Activated T-cell treated with anti-CD3 and anti-CD28 coated beads, Interleukin-2, amount 50 U/mL, for 72 hours (primary cell): ENCODE measurements at regions not wholly inside any gene's neighbourhood (a gene's known extent, or its start where the extent isn't known, plus 50 kb on each side); places are given as distances from the start of the nearest gene placed in this dataset.
"Not testable (repeated sequence)": the region's sequence is repeated elsewhere in the genome, so short reads cannot be mapped to it uniquely, and the experiment has no call there.

Experiments used
- ATAC-seq, 2 donors: fragments of 150-1000 bp; cut with Tn5 transposase; replicated peaks in 1 of 2; 2 replicates each; pipeline ENCODE4 v1.10.0; 2021; ENCODE audit warnings: moderate library complexity in 2 of 2, mild to moderate bottlenecking in 1 of 2
- DNase-seq, 2 donors: peaks; one replicate each; pipeline ENCODE4 v3.0.0; 2021 to 2022; ENCODE audit warnings: mixed read lengths in 1 of 2
- H3K27ac Mint-ChIP-seq: one replicate; pipeline ENCODE4 v1.8.0; 2022; ENCODE audit warnings: mild to moderate bottlenecking, moderate library complexity, mixed read lengths
- H3K27me3 Mint-ChIP-seq: one replicate; pipeline ENCODE4 v1.8.0; 2022; ENCODE audit warnings: low read depth, mixed read lengths
- H3K36me3 Mint-ChIP-seq, 2 donors: one replicate each; pipeline ENCODE4 v1.8.0; 2022; ENCODE audit warnings: mixed read lengths in 2 of 2, mild to moderate bottlenecking in 1 of 2; ENCODE audit not compliant: insufficient read depth in 2 of 2
- H3K4me1 Mint-ChIP-seq: one replicate; pipeline ENCODE4 v1.8.0; 2022; ENCODE audit warnings: low read depth, mixed read lengths
- H3K4me3 Mint-ChIP-seq, 2 donors: one replicate each; pipeline ENCODE4 v1.8.0; 2022; ENCODE audit warnings: mild to moderate bottlenecking in 2 of 2, mixed read lengths in 2 of 2, moderate library complexity in 2 of 2
- H3K9me3 Mint-ChIP-seq, 2 donors: one replicate each; pipeline ENCODE4 v1.8.0; 2022; ENCODE audit warnings: mixed read lengths in 2 of 2

- H3K36me3 Mint-ChIP-seq, result no peaks in the 10 kb centered on the region
- ATAC-seq (no peak), DNase-seq (no peak)
- H3K27me3 Mint-ChIP-seq, result no peaks in the 10 kb centered on the region
- no peak overlapping the region for H3K27ac Mint-ChIP-seq
- no peak overlapping the region for H3K4me3 Mint-ChIP-seq
- H3K4me1 Mint-ChIP-seq, result no peaks in the 10 kb centered on the region
- no peaks in the 10 kb centered on the region for H3K9me3 Mint-ChIP-seq
Measured at GRCh38 chr14:85892251-85892650, 362.3 kb downstream of the FLRT2 start.

- ATAC-seq (no peak), DNase-seq (no peak)
- H3K27ac Mint-ChIP-seq, result no peak overlapping the region
- H3K9me3 Mint-ChIP-seq, result peaks cover 1 to 2% of the 10 kb centered on the region in 2 donors
- H3K4me3 Mint-ChIP-seq, result no peak overlapping the region
- peaks cover 2% of the 10 kb centered on the region in 2 donors for H3K36me3 Mint-ChIP-seq
- no peaks in the 10 kb centered on the region for H3K4me1 Mint-ChIP-seq
- H3K27me3 Mint-ChIP-seq, result peaks cover 6% of the 10 kb centered on the region
Measured at GRCh38 chr14:85883966-85884365, 354.0 kb downstream of the FLRT2 start.

- DNase-seq (no peak), ATAC-seq (no peak)
- H3K9me3 Mint-ChIP-seq, result peaks cover 1 to 2% of the 10 kb centered on the region in 2 donors
- H3K27ac Mint-ChIP-seq, result no peak overlapping the region
- H3K36me3 Mint-ChIP-seq, result peaks cover 2% of the 10 kb centered on the region in 2 donors
- peaks cover 6% of the 10 kb centered on the region for H3K27me3 Mint-ChIP-seq
- no peak overlapping the region for H3K4me3 Mint-ChIP-seq
- H3K4me1 Mint-ChIP-seq, result no peaks in the 10 kb centered on the region
Measured at GRCh38 chr14:85883101-85883500, 353.2 kb downstream of the FLRT2 start.

- H3K4me3 Mint-ChIP-seq, result no peak overlapping the region
- no peak overlapping the region for H3K27ac Mint-ChIP-seq
- ATAC-seq, result no peak
Measured at GRCh38 chr14:85881935-85882334, 352.0 kb downstream of the FLRT2 start.

GRCh38 chr14:85878874-85879273 lies 348.9 kb downstream of the FLRT2 start:
- no peaks in the 10 kb centered on the region for H3K36me3 Mint-ChIP-seq
- DNase-seq (no peak), ATAC-seq (no peak)
- no peak overlapping the region for H3K4me3 Mint-ChIP-seq
- no peak overlapping the region for H3K27ac Mint-ChIP-seq
- H3K4me1 Mint-ChIP-seq, result no peaks in the 10 kb centered on the region
- peaks cover 6% of the 10 kb centered on the region for H3K27me3 Mint-ChIP-seq
- H3K9me3 Mint-ChIP-seq, result no peaks in the 10 kb centered on the region

More at GRCh38 chr14:85881935-85882334, 352.0 kb downstream of the FLRT2 start:
- H3K27me3 Mint-ChIP-seq, result peaks cover 6% of the 10 kb centered on the region
- H3K4me1 Mint-ChIP-seq, result no peaks in the 10 kb centered on the region
- peaks cover 1 to 2% of the 10 kb centered on the region in 2 donors for H3K9me3 Mint-ChIP-seq
- no peak for DNase-seq
- H3K36me3 Mint-ChIP-seq, result peaks cover 2% of the 10 kb centered on the region in 2 donors

GRCh38 chr14:85873006-85873405 lies 343.1 kb downstream of the FLRT2 start:
- Mint-ChIP-seq H3K36me3 (no peaks in the 10 kb centered on the region), H3K4me3 (no peak overlapping the region), H3K27ac (no peak overlapping the region), H3K9me3 (no peaks in the 10 kb centered on the region), H3K27me3 (peaks cover 20% of the 10 kb centered on the region), H3K4me1 (no peaks in the 10 kb centered on the region)
- ATAC-seq (no peak), DNase-seq (no peak)

GRCh38 chr14:85867450-85867849 lies 337.5 kb downstream of the FLRT2 start:
- DNase-seq (no peak), ATAC-seq (no peak)
- H3K27me3 Mint-ChIP-seq, result peaks cover 6% of the 10 kb centered on the region
- no peaks in the 10 kb centered on the region for H3K36me3 Mint-ChIP-seq
- no peak overlapping the region for H3K27ac Mint-ChIP-seq
- H3K9me3 Mint-ChIP-seq, result no peaks in the 10 kb centered on the region
- no peak overlapping the region for H3K4me3 Mint-ChIP-seq
- H3K4me1 Mint-ChIP-seq, result no peaks in the 10 kb centered on the region

GRCh38 chr14:85865701-85866100 lies 335.8 kb downstream of the FLRT2 start:
- DNase-seq (no peak), ATAC-seq (no peak)
- Mint-ChIP-seq H3K27me3 (no peaks in the 10 kb centered on the region), H3K27ac (no peak overlapping the region), H3K4me1 (no peaks in the 10 kb centered on the region), H3K4me3 (no peak overlapping the region), H3K36me3 (no peaks in the 10 kb centered on the region), H3K9me3 (no peaks in the 10 kb centered on the region)

GRCh38 chr14:85858634-85859033 lies 328.7 kb downstream of the FLRT2 start:
- Mint-ChIP-seq H3K36me3 (no peaks in the 10 kb centered on the region), H3K4me3 (no peak overlapping the region), H3K4me1 (no peaks in the 10 kb centered on the region), H3K27me3 (no peaks in the 10 kb centered on the region), H3K9me3 (no peaks in the 10 kb centered on the region), H3K27ac (no peak overlapping the region)
- DNase-seq, result no peak
- no peak for ATAC-seq

GRCh38 chr14:85856430-85856829 lies 326.5 kb downstream of the FLRT2 start:
- Mint-ChIP-seq H3K4me1 (no peaks in the 10 kb centered on the region), H3K27me3 (no peaks in the 10 kb centered on the region), H3K36me3 (no peaks in the 10 kb centered on the region), H3K9me3 (no peaks in the 10 kb centered on the region), H3K27ac (no peak overlapping the region), H3K4me3 (no peak overlapping the region)
- no peak for DNase-seq
- no peak for ATAC-seq

- no peak for ATAC-seq
- Mint-ChIP-seq H3K4me3 (no peak overlapping the region), H3K27me3 (no peaks in the 10 kb centered on the region), H3K4me1 (no peaks in the 10 kb centered on the region), H3K9me3 (no peaks in the 10 kb centered on the region), H3K27ac (no peak overlapping the region), H3K36me3 (no peaks in the 10 kb centered on the region)
- DNase-seq, result no peak
Measured at GRCh38 chr14:85853996-85854526, 324.1 kb downstream of the FLRT2 start.

- Mint-ChIP-seq H3K27ac (peak overlapping the region; percentile 9), H3K36me3 (no peaks in the 10 kb centered on the region), H3K4me3 (no peak overlapping the region), H3K27me3 (no peaks in the 10 kb centered on the region), H3K9me3 (no peaks in the 10 kb centered on the region), H3K4me1 (no peaks in the 10 kb centered on the region)
- no peak for DNase-seq
- no peak for ATAC-seq
Measured at GRCh38 chr14:85852906-85853305, 323.0 kb downstream of the FLRT2 start.

- H3K9me3 Mint-ChIP-seq, H3K4me3 Mint-ChIP-seq, ATAC-seq, H3K27me3 Mint-ChIP-seq, H3K4me1 Mint-ChIP-seq, DNase-seq, H3K36me3 Mint-ChIP-seq, H3K27ac Mint-ChIP-seq: not testable (repeated sequence)
Measured at GRCh38 chr14:85852123-85852522, 322.2 kb downstream of the FLRT2 start.

GRCh38 chr14:85830549-85830948 lies 300.6 kb downstream of the FLRT2 start:
- ATAC-seq, H3K4me1 Mint-ChIP-seq: not testable (repeated sequence)

More at GRCh38 chr14:85830549-85830948, 300.6 kb downstream of the FLRT2 start:
- not testable (repeated sequence) for H3K27ac Mint-ChIP-seq, DNase-seq, H3K4me3 Mint-ChIP-seq, H3K9me3 Mint-ChIP-seq, H3K27me3 Mint-ChIP-seq, H3K36me3 Mint-ChIP-seq
